ENCODE measurements at regions not wholly inside any gene's neighbourhood (a gene's known extent, or its start where the extent isn't known, plus 50 kb on each side); places are given as distances from the start of the nearest gene placed in this dataset.
A peak's percentile ranks its signal among the peaks of the same experiment; 100 is the strongest.

GRCh38 chr4:18798123-18798522 is 776.6 kb upstream of the LCORL start:
- no peak overlapping the region for H3K4me3 ChIP-seq (ENCODE audit: low read depth, low read length)
- TF ChIP-seq, protein P1, sequence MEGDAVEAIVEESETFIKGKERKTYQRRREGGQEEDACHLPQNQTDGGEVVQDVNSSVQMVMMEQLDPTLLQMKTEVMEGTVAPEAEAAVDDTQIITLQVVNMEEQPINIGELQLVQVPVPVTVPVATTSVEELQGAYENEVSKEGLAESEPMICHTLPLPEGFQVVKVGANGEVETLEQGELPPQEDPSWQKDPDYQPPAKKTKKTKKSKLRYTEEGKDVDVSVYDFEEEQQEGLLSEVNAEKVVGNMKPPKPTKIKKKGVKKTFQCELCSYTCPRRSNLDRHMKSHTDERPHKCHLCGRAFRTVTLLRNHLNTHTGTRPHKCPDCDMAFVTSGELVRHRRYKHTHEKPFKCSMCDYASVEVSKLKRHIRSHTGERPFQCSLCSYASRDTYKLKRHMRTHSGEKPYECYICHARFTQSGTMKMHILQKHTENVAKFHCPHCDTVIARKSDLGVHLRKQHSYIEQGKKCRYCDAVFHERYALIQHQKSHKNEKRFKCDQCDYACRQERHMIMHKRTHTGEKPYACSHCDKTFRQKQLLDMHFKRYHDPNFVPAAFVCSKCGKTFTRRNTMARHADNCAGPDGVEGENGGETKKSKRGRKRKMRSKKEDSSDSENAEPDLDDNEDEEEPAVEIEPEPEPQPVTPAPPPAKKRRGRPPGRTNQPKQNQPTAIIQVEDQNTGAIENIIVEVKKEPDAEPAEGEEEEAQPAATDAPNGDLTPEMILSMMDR (conservative IDR thresholded peaks at IDR 0.05; ENCODE audit: low read depth, low read length): no peak
- DNase-seq (ENCODE audit: low read depth): peak; percentile 27

GRCh38 chr4:18795794-18796193 is 774.2 kb upstream of the LCORL start:
- TF ChIP-seq, protein P1 (conservative IDR thresholded peaks at IDR 0.05; ENCODE audit: low read depth, low read length): no peak
- DNase-seq (ENCODE audit: low read depth): no peak
- H3K4me3 ChIP-seq (ENCODE audit: low read depth, low read length): no peak overlapping the region

GRCh38 chr4:18777190-18777930 is 755.8 kb upstream of the LCORL start:
- no peak for DNase-seq (ENCODE audit: low read depth)
- no peak overlapping the region for H3K4me3 ChIP-seq (ENCODE audit: low read depth, low read length)
- TF ChIP-seq, protein P1 (conservative IDR thresholded peaks at IDR 0.05; ENCODE audit: low read depth, low read length): no peak

GRCh38 chr4:18767921-18768320 is 746.4 kb upstream of the LCORL start:
- TF ChIP-seq, protein P1 (conservative IDR thresholded peaks at IDR 0.05; ENCODE audit: low read depth, low read length): no peak
- no peak for DNase-seq (ENCODE audit: low read depth)

DNA sequence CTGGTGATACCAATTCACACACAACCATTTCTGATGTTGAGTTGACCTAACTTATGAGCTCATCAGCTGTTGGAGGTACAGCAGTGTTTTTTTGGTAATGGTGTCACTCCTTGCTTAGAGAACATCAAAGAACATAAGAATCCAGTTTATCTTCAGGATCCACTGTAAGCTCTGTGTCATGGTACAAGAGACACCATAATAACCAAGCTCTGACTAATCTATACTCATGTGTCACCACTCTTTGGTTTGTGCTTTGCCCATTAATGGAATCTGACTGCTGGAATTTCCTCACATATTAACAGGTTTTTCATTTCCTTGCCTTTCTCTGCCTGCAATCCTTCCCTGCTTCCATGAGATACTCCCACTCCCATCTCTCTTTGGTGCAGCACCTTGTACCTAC is 735.1 kb upstream of the LCORL start:
- DNase-seq (ENCODE audit: low read depth): peak; percentile 44
- TF ChIP-seq, protein P1 (conservative IDR thresholded peaks at IDR 0.05; ENCODE audit: low read depth, low read length): no peak
- H3K4me3 ChIP-seq (ENCODE audit: low read depth, low read length): no peak overlapping the region

More at GRCh38 chr4:18767921-18768320, 746.4 kb upstream of the LCORL start:
- H3K4me3 ChIP-seq (ENCODE audit: low read depth, low read length): no peak overlapping the region

DNA sequence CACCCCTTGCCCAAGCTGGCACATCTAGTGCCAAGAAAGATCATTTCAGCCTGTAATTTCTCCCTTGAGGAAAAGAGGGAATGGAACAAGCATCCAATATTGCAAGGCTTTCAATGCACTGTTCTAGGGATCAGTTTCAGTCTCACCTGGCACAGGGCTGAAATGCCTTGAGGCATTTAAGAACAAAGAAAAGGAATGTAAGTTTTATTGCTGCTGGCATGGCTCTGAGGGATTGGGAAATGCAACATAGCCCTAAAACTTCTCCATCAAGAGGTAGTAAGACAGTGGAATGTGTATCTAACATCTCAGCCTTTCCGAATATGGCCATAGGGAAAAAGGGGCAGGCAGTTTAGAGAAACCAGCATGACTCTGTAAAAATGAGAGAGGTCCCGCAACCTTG is 732.6 kb upstream of the LCORL start:
- H3K4me3 ChIP-seq (ENCODE audit: low read depth, low read length): no peak overlapping the region
- DNase-seq (ENCODE audit: low read depth): no peak
- TF ChIP-seq, protein P1 (conservative IDR thresholded peaks at IDR 0.05; ENCODE audit: low read depth, low read length): no peak

DNA sequence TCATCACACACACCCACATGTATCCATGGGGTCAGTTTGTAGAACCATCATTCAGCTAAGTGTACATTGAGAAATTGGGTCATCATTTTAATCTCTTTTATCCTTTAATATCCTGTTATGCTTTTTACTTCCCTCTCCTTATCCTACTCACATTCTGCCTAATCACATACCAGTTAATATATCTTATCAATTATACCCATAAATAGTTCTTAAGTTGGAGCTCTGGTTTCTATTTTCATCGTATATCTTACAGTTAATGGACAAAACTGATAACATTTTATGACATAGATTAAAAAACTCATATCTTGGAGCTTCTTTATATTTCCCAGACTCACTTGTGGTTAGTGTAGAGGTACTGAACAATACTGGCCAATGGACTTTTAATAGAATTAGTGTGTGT is 729.5 kb upstream of the LCORL start:
- no peak overlapping the region for H3K4me3 ChIP-seq (ENCODE audit: low read depth, low read length)
- DNase-seq (ENCODE audit: low read depth): no peak
- TF ChIP-seq, protein P1 (conservative IDR thresholded peaks at IDR 0.05; ENCODE audit: low read depth, low read length): no peak
